Activated T-cell treated with anti-CD3 and anti-CD28 coated beads, Interleukin-2, amount 50 U/mL, for 4 hours (primary cell): ENCODE measurements at regions not wholly inside any gene's neighbourhood (a gene's known extent, or its start where the extent isn't known, plus 50 kb on each side); places are given as distances from the start of the nearest gene placed in this dataset.

Experiments
- ATAC-seq, 2 donors: fragments of 200-7000 bp; cut with Tn5 transposase; one replicate each; pipeline ENCODE4 v1.10.0; 2021
- DNase-seq: peaks from one replicate; pipeline ENCODE4 v3.0.0-alpha.2; 2020
- H3K27me3 Mint-ChIP-seq: one replicate; pipeline ENCODE4 v1.8.0; 2021; ENCODE audit warnings: low read depth, mixed read lengths
- H3K36me3 Mint-ChIP-seq: one replicate; pipeline ENCODE4 v1.8.0; 2022; ENCODE audit warnings: mixed read lengths; ENCODE audit not compliant: insufficient read depth
- H3K4me1 Mint-ChIP-seq: one replicate; pipeline ENCODE4 v1.8.0; 2021; ENCODE audit warnings: low read depth, mixed read lengths
- H3K4me3 Mint-ChIP-seq: one replicate; pipeline ENCODE4 v1.8.0; 2021; ENCODE audit warnings: mild to moderate bottlenecking, moderate library complexity, mixed read lengths
- H3K9me3 Mint-ChIP-seq: one replicate; pipeline ENCODE4 v1.8.0; 2021; ENCODE audit warnings: mixed read lengths

DNA sequence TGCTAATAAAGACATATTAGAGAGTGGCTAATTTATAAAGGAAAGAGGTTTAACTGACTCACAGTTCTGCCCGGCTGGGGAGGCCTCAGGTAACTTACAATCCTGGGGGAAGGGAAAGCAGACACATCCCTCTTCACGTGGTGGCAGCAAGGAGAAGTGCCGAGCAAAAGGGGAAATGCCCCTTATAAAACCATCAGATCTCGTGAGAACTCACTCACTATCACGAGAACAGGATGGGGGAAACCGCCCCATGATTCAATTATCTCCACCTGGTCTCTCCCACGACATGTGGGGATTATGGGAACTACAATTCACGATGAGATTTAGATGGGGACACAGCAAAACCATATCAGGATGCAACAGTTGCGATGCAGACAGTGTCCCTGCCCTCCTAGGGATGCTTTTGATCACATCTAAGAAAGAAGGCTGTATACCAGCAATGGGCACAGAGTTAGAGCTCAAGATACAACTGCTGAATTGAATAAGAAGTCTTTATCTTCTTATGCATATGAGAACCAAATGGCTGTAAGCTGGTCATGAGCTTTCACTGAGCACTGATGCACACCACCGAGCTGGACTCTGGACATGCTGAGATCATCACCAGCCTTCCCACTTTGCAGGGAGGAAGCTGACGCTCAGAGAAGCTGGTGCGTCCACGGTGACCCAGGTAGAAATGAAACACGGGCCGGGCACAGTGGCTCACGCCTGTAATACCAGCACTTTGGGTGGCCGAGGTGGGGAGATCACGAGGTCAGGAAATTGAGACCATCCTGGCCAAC, 255.2 kb downstream of the MN1 start:
- Mint-ChIP-seq H3K9me3 (no peaks in the 10 kb centered on the region), H3K4me1 (no peaks in the 10 kb centered on the region), H3K36me3 (no peaks in the 10 kb centered on the region), H3K4me3 (no peak overlapping the region), H3K27me3 (peaks cover 14% of the 10 kb centered on the region)
- DNase-seq (no peak), ATAC-seq (no peak)

DNA sequence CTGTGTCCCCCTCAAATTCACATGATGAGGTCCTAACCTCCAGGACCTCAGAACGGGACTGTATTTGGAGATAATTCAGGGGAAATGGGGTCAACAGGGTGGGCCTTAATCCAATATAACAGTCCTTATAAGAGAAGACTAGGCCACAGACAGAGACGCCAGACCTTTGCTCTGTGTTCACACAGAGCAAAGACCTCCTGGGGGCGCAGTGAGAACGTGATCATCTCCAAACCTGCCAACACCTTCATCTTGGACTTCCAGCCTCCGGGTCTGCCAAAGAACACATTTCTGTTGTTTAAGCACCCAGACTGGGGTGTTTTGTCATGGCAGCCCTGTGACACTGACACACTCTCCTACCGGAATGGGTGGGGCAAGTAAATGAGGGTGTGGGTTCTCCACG, 250.2 kb downstream of the MN1 start:
- no peaks in the 10 kb centered on the region for H3K9me3 Mint-ChIP-seq
- peaks cover 4% of the 10 kb centered on the region for H3K27me3 Mint-ChIP-seq
- H3K4me3 Mint-ChIP-seq, result no peak overlapping the region
- no peaks in the 10 kb centered on the region for H3K4me1 Mint-ChIP-seq
- ATAC-seq (no peak), DNase-seq (no peak)
- no peaks in the 10 kb centered on the region for H3K36me3 Mint-ChIP-seq

DNA sequence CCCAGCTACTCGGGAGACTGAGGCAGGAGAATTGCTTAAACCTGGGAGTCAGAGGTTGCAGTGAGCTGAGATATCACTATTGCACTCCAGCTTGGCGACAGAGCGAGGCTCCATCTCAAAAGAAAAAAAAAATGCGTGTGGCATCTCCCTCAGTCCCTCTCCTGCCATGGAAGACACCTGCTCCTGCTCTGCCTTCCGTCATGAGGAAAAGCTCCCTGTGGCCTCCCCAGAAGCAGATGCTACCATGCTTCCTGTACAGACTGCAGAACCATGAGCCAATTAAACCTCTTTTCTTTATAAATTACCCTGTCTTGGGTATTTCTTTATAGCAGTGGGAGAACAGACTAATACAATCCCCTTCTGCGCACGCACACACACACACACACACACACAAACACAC, 249.4 kb downstream of the MN1 start:
- Mint-ChIP-seq H3K4me3 (no peak overlapping the region), H3K4me1 (no peaks in the 10 kb centered on the region), H3K36me3 (no peaks in the 10 kb centered on the region), H3K27me3 (peaks cover 4% of the 10 kb centered on the region), H3K9me3 (no peaks in the 10 kb centered on the region)
- DNase-seq (no peak), ATAC-seq (no peak)

DNA sequence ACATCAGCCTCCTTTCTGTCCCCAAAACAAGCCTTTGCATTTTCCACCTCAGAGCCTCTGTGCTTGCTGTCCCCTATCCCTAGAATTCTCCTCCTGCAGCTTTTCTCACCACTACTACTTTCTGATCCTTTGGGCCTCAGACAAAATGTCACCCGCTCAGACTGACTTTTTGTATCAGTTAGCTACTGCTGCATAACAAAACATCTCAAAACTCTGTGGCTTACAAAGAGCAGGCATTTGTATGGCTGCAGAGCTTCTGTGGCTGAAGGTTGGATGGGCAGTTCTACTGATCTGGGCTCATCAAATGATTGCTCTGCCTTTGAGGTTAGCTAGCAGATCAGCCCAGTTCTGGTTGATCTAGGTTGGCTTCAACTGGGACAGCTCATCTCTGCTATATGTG, 248.7 kb downstream of the MN1 start:
- ATAC-seq, result no peak
- H3K4me3 Mint-ChIP-seq, result no peak overlapping the region
- H3K4me1 Mint-ChIP-seq, result no peaks in the 10 kb centered on the region
- H3K36me3 Mint-ChIP-seq, result no peaks in the 10 kb centered on the region
- H3K27me3 Mint-ChIP-seq, result peaks cover 4% of the 10 kb centered on the region
- H3K9me3 Mint-ChIP-seq, result no peaks in the 10 kb centered on the region
- no peak for DNase-seq

DNA sequence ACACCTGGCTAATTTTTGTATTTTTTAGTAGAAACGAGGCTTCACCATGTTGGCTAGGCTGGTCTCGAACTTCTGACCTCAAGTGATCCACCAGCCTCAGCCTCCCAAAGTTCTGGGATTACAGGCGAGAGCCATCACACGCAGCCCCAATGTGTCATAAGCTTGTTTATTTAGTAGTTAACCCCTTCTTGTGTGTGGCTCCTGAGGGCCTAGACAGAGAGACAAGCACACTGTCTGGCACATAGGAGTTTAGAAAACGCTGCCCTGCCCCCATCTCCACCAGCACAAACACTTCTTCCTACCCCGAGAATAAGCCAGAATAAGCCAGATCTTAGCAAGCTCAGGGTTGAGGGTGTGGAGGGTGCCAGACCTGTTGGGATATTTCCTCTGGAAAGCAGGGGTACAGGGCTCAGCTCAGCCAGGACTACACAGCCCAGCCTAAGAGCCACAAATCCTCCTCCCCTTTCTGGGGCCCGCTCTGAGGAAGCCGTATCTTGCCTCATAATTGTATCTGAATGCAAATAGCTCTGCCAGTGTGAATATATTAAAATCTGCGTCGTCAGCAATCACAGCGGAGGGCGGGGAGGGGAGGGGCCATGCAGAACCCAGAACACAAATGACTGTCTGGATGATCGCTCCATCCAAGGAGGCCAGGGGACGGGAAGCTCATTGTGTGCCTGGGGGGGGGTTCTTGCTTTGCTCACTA, 247.3 kb downstream of the MN1 start:
- Mint-ChIP-seq H3K4me3 (no peak overlapping the region), H3K9me3 (no peaks in the 10 kb centered on the region), H3K27me3 (peaks cover 3% of the 10 kb centered on the region), H3K36me3 (no peaks in the 10 kb centered on the region), H3K4me1 (no peaks in the 10 kb centered on the region)
- ATAC-seq (no peak), DNase-seq (no peak)

DNA sequence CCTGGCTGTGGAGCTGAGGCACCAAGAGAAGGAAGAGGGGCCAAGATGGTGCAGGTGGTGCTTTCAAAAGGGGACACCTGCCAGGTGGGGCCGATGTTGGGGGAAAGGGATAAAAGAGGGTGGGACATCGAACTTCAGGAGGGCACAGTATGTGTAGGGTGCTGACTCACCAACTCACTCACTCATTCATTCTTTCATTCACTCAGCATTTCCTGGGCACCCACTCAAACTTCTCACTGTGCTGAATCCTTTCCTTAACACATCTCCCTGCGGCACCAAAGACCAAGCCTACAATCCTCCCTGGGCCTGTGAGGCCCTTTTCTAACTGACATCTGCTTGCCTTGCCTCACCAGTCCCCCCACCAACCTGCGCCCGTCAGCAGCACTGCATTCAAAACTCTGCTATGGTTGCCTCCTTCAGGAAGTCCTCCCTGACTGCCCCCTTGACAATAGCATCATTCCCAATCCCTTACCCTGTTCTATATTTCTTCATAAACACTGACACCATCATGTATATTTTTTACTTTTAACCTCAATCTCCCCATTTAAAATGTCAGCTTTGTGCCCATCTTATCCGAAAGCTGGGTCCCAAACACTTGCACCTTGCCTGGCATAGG, 246.6 kb downstream of the MN1 start:
- no peaks in the 10 kb centered on the region for H3K4me1 Mint-ChIP-seq
- no peak overlapping the region for H3K4me3 Mint-ChIP-seq
- H3K36me3 Mint-ChIP-seq, result no peaks in the 10 kb centered on the region
- DNase-seq (no peak), ATAC-seq (no peak)
- peaks cover 3% of the 10 kb centered on the region for H3K27me3 Mint-ChIP-seq
- no peaks in the 10 kb centered on the region for H3K9me3 Mint-ChIP-seq

DNA sequence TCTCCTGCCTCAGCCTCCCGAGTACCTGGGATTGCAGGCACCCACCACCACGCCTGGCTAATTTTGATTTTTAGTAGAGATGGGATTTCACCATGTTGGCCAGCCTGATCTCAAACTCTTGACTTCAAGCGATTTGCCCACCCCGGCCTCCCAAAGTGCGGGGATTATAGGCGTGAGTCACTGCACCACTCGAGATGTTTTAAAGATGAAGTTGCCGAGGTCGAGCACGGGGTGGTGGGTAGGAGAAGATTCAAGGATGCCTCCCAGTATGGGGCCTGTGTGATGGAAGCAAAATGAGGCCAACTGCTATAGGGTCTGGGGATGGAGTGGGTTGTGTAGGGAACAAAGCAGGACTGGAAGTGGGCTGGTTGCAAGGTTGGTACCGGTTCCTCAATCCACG, 245.2 kb downstream of the MN1 start:
- ATAC-seq (no peak), DNase-seq (no peak)
- no peaks in the 10 kb centered on the region for H3K36me3 Mint-ChIP-seq
- peaks cover 8% of the 10 kb centered on the region for H3K27me3 Mint-ChIP-seq
- H3K9me3 Mint-ChIP-seq, result peaks cover 4% of the 10 kb centered on the region
- no peak overlapping the region for H3K4me3 Mint-ChIP-seq
- H3K4me1 Mint-ChIP-seq, result no peaks in the 10 kb centered on the region

DNA sequence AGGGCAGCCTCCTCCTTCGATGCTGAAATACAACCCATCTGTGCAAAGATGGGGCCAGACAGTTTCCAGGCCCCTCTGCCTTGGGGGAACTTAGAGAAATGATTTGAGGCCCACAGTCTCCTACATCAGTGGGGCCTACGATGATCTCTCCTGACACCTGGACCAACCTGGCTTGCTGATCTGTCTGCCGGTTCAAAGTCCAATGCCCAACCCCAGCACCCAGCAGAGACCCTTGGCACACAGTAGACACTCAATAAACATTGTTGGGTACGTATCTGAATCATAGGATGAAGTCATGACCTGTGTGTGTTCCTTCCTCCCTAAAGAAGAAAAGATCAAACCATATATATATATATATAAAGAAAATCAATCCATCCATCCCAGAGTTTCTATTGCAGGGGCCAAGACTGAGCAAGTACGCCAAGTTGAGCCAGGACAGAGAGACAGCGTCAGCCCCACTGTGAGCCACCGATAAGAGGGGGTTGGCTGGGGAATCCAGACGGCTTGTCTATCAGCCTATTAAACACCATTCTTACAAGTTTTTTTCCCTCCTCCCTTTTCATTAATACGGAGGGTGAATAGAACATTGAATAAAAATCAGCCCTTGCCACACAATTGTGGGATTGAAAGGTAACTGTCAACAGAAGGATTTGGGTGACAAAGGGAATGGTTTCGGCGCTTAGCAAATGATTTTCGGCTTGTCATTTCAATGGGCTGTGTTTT, 244.1 kb downstream of the MN1 start:
- peaks cover 8% of the 10 kb centered on the region for H3K27me3 Mint-ChIP-seq
- ATAC-seq (no peak), DNase-seq (no peak)
- H3K9me3 Mint-ChIP-seq, result peaks cover 4% of the 10 kb centered on the region
- no peaks in the 10 kb centered on the region for H3K36me3 Mint-ChIP-seq
- no peak overlapping the region for H3K4me3 Mint-ChIP-seq
- no peaks in the 10 kb centered on the region for H3K4me1 Mint-ChIP-seq

DNA sequence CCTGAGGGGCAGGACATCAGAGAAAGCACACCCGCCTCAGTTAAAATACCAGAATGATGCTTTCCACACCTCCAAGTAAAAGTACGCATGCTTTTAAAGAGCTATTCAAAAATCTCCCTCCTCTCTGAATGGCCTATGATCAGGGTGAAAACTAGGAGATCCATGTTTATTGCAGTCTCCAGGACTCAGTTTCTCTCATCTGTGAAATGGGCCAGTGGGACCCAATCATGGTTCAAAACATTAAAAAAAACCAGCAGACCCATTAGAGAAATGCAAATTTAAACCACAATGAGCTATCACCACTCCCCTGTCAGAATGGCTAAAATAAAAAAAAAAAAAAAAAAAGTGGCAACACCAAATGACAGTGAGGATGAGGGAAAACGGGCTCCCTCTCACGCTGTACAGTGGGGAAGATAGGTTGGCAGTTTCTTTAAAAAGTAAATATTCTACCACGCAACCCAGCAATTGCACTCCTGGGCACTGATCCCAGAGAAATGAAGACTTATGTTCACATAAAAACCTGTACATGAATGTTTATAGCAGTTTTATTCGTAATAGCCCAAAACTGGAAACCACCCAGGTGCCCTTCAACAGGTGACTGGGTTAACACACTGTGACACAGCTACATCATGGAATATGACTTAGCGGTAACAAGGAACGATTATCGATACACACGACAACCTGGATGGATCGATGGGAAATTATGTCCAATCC, 242.7 kb downstream of the MN1 start:
- H3K4me1 Mint-ChIP-seq, result no peaks in the 10 kb centered on the region
- no peaks in the 10 kb centered on the region for H3K36me3 Mint-ChIP-seq
- peaks cover 8% of the 10 kb centered on the region for H3K27me3 Mint-ChIP-seq
- DNase-seq, result no peak
- H3K9me3 Mint-ChIP-seq, result peaks cover 4% of the 10 kb centered on the region
- ATAC-seq, result no peak
- H3K4me3 Mint-ChIP-seq, result no peak overlapping the region

DNA sequence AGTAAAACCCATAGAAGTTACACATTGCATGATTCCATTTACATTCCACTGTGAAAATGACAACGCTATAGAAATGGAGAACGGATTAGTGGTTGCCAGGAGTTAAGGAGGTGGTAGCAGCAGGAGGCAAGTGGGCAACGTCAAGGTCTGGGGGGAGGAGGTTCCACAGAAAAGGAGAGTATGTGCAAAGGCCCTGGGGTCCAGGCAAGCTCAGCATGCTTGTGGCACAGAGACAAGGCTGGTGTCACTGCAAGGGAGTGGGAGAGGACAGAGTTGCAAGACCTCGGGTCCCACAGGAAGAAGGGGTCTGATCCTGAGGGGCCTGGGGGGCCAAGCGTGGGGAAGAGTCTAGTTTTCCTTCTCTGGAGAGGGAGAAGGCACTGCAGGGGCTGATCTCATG, 240.8 kb downstream of the MN1 start:
- DNase-seq, result no peak
- Mint-ChIP-seq H3K36me3 (no peaks in the 10 kb centered on the region), H3K27me3 (peaks cover 5% of the 10 kb centered on the region), H3K9me3 (peaks cover 8% of the 10 kb centered on the region), H3K4me3 (no peak overlapping the region), H3K4me1 (no peaks in the 10 kb centered on the region)
- ATAC-seq, result no peak

DNA sequence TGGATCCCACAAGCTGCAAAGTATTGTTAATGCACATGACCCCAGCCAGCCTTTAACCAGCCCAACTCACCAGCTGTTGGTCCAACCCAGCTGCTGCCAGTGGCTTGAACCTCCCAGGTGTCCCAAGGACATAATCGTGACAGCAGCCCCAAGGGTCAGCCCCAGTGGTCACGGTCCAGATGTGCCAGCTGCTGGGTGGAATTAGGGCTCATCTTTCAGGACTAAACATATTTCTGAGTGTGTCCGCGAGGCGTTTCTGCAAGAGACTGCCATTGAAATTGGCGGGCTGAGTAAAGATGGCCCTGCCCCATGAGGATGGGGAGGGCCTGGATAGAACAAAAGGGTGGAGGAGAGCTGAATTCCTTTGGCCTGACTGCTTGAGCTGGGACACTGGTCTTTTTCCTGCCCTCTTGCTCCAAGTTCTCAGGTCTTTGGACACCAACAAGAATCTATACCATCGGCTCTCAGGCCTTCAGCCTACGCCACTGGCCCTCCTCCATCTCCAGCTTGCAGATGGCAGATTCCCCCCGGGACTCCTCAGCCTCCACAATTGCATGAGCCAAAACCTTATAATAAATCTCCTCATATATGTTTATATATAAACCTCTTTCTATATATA, 240.2 kb downstream of the MN1 start:
- Mint-ChIP-seq H3K9me3 (peaks cover 8% of the 10 kb centered on the region), H3K27me3 (peaks cover 5% of the 10 kb centered on the region), H3K4me1 (no peaks in the 10 kb centered on the region), H3K4me3 (no peak overlapping the region), H3K36me3 (no peaks in the 10 kb centered on the region)
- DNase-seq (no peak), ATAC-seq (no peak)

DNA sequence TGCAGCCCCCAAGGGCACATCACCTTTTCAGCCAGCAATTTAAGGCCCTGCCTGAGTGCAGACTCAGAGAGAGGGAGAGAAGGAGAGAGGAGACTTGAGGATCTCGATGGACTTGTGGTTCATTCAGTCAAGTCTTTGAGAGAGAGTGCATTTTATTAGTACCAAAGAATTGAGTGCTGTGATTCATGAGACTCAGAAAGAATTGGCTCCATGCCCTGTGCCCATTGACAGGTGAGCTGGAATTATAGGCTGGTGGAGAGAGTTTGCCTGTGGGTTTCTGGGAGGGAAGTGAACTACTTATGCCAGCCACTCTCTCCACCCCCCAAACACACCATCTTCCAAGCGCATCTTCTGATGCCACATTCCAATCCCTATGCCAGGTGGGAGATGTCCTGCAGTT, 236.8 kb downstream of the MN1 start:
- DNase-seq (no peak), ATAC-seq (no peak)
- Mint-ChIP-seq H3K27me3 (peaks cover 5% of the 10 kb centered on the region), H3K4me1 (no peaks in the 10 kb centered on the region), H3K9me3 (peaks cover 8% of the 10 kb centered on the region), H3K36me3 (no peaks in the 10 kb centered on the region), H3K4me3 (no peak overlapping the region)

DNA sequence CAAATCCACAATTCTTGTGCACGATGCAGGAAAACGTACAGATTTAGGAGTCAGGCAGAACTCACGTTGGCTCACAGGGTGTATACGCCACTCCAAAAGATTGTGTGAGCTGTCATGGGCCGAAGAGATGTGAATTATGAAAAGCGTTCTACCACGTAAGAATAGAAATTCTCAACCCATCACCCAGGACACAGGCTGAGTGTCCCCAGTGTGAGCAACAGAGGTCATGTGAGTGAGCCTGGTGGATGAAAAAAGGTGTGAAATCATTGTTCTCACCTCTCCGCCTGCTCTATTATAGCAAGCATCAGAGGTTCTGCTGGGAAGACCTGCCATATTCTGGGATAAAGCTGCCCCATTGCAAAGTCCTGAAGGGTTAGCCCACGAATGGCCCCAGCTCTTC, 235.0 kb downstream of the MN1 start:
- H3K4me3 Mint-ChIP-seq, result no peak overlapping the region
- no peaks in the 10 kb centered on the region for H3K36me3 Mint-ChIP-seq
- H3K4me1 Mint-ChIP-seq, result no peaks in the 10 kb centered on the region
- ATAC-seq, result no peak
- peaks cover 6% of the 10 kb centered on the region for H3K27me3 Mint-ChIP-seq
- DNase-seq, result no peak
- peaks cover 3% of the 10 kb centered on the region for H3K9me3 Mint-ChIP-seq

DNA sequence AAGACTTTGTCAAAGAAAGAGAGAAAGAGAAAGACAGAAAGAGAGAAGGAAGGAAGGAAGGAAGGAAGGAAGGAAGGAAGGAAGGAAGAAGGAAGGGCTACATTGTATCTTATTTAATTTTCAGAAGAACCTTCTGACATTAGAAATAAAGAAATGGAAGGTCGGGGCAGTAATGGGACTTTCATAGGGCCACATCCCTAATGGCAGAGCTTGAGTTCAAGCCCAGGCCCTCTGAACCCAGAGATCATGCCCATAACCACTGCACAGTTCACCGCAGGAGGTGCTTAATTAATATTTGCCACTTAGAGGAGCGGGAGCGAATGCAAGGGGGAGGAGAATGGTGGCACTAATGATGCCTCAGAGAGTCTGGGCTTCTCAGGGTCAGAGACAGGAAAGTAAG, 233.3 kb downstream of the MN1 start:
- DNase-seq (no peak), ATAC-seq (no peak)
- no peaks in the 10 kb centered on the region for H3K4me1 Mint-ChIP-seq
- H3K36me3 Mint-ChIP-seq, result no peaks in the 10 kb centered on the region
- H3K9me3 Mint-ChIP-seq, result peaks cover 3% of the 10 kb centered on the region
- H3K27me3 Mint-ChIP-seq, result peaks cover 13% of the 10 kb centered on the region
- no peak overlapping the region for H3K4me3 Mint-ChIP-seq
